AG04450 (cell line): ENCODE measurements at regions not wholly inside any gene's neighbourhood (a gene's known extent, or its start where the extent isn't known, plus 50 kb on each side); places are given as distances from the start of the nearest gene placed in this dataset.

ENCODE experiments used
- CTCF ChIA-PET: fragments of 300-600, 350-600 bp; formaldehyde crosslinking; extraction: SDS; loops from one replicate; lab custom pipeline; 2022; ENCODE audit warnings: antibody characterized with exemption, inconsistent platforms; lab: Charles Lee
- POLR2A ChIA-PET: fragments of 350-600 bp; formaldehyde crosslinking; extraction: SDS; loops from one replicate; lab custom pipeline; 2021; ENCODE audit warnings: antibody characterized with exemption, inconsistent platforms; lab: Yijun Ruan, JAX
- DNase-seq: peaks from one replicate; pipeline ENCODE4 v3.0.0-alpha.2; 2011; ENCODE audit warnings: low read depth, low spot score
- H3K27ac ChIP-seq: one replicate; pipeline ENCODE4 v1.5.1; 2012; ENCODE audit warnings: low read depth, low read length, control low read depth
- H3K27me3 ChIP-seq: one replicate; pipeline ENCODE4 v1.6.0; 2012; ENCODE audit warnings: low read length; ENCODE audit not compliant: control insufficient read depth, insufficient read depth
- H3K4me3 ChIP-seq: 2 replicates; pipeline ENCODE4 v1.5.1; 2011; ENCODE audit warnings: mild to moderate bottlenecking, low read depth, low read length, control low read depth
- H3K9me3 ChIP-seq: 2 replicates; pipeline ENCODE4 v1.5.1; 2012; ENCODE audit warnings: low read length; ENCODE audit not compliant: control insufficient read depth, insufficient read depth
- TF ChIP-seq, protein P1 (sequence below): IDR thresholded peaks from 2 replicates; pipeline ENCODE4 v1.5.1; 2011; ENCODE audit warnings: low read depth, low read length, control low read depth, inconsistent platforms

DNA sequence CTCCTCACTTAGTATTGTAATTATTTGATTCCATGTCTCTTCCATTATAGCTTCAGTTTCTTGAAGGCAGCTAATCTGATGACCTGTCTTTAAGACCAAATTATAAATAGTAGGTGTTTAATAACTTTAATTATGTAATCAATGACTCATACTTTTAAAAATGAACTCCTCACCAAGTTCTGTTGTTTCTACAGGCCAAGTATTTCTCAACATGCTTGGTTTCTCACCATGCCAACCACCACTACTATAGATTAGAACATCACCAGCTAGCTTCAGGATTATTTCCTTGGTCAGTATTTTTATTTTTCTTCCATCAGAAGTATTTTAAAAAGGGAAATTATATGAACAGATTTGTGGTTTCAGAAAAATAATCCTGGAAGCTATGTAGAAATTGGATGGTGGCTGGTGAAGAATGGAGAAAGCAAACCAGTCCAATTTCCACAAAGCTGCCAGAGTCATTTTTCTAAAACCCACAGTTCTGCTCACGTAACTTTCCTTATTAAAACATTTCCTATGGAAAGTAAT, 237.7 kb upstream of the DACH1 start:
- POLR2A ChIA-PET: no interaction called here
- CTCF ChIA-PET: no interaction called here
- Histone ChIP-seq H3K27ac (no peak overlapping the region), H3K27me3 (no peaks in the 10 kb centered on the region), H3K9me3 (no peaks in the 10 kb centered on the region; the same call in 1 of the 2 replicates), H3K4me3 (no peak overlapping the region)
- no peak for DNase-seq
- TF ChIP-seq, protein P1, sequence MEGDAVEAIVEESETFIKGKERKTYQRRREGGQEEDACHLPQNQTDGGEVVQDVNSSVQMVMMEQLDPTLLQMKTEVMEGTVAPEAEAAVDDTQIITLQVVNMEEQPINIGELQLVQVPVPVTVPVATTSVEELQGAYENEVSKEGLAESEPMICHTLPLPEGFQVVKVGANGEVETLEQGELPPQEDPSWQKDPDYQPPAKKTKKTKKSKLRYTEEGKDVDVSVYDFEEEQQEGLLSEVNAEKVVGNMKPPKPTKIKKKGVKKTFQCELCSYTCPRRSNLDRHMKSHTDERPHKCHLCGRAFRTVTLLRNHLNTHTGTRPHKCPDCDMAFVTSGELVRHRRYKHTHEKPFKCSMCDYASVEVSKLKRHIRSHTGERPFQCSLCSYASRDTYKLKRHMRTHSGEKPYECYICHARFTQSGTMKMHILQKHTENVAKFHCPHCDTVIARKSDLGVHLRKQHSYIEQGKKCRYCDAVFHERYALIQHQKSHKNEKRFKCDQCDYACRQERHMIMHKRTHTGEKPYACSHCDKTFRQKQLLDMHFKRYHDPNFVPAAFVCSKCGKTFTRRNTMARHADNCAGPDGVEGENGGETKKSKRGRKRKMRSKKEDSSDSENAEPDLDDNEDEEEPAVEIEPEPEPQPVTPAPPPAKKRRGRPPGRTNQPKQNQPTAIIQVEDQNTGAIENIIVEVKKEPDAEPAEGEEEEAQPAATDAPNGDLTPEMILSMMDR: no peak

DNA sequence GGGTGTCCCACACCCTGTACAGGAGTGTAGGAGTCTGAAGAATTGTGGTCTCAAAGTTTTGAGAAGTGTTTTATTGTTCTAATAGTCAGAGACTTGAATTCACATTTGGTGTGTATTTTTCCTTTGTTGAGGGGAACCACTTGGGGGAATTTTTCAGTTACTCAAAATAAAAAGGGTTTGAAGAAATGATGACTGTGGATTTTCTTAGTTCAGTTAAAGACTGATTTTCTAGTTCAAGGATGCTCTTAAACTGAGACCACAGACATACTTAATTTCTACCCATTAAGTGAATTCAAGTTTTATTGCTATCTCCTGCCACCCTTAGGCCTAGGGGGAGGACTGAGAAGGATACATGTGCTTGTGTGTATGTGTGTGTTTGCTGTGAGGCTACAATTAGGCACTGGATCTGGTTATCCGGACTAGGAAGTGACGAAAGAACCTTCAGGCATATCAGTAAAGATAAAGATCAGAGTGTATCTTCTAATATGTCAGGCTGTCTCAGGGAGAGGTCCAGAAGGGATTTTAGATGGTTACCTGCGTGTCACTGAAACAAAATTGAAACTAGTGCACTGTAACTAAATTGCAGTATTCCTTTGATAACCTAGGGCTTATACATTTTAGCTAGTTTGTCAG, 234.9 kb upstream of the DACH1 start:
- ChIA-PET CTCF (no interaction called here), POLR2A (no interaction called here)
- Histone ChIP-seq H3K27me3 (no peaks in the 10 kb centered on the region), H3K27ac (no peak overlapping the region), H3K4me3 (no peak overlapping the region), H3K9me3 (no peaks in the 10 kb centered on the region; the same call in 1 of the 2 replicates)
- TF ChIP-seq, protein P1: no peak
- DNase-seq: no peak

DNA sequence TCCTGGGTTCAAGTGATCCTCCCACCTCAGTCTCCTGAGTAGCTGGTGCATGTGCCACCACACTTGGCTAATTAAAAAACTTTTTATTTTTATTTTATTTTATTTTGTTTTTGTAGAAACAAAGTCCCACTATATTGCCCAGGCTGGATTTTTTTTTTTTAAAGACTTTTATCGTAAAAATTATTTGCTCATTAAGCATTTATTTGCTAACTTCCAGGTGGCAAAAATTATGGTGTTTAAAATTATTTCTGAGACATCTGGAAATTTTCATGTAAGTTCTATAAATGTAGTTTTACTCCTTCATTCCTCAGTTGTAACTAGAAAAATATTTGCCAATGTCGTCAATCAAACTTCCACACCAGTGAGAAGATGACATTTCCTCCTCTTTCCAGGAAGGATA, 233.3 kb upstream of the DACH1 start:
- H3K27me3 ChIP-seq: no peaks in the 10 kb centered on the region
- ChIA-PET POLR2A (no interaction called here), CTCF (no interaction called here)
- TF ChIP-seq, protein P1: no peak
- no peaks in the 10 kb centered on the region; the same call in 1 of the 2 replicates for H3K9me3 ChIP-seq
- H3K27ac ChIP-seq: no peak overlapping the region
- no peak for DNase-seq
- no peak overlapping the region for H3K4me3 ChIP-seq

DNA sequence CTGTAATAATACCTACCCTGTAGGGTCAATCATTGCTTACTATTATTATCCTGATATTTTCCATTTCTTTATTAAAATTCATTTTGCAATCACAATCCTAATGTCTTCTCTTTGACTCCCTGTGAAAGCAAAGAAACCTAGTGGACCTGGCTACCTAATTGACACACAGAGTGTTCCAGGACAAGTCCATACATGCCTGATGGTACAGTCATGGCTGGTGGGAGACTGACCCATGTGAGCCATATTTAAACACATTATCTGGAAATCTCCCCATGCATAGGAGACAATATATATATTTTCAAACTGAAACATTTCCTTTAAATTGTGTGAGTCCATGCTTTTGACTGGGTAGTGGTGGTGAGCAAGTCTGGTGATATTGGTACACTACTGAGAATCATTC, 230.6 kb upstream of the DACH1 start:
- no peak for DNase-seq
- H3K27ac ChIP-seq: no peak overlapping the region
- POLR2A ChIA-PET: no interaction called here
- H3K4me3 ChIP-seq: no peak overlapping the region
- H3K9me3 ChIP-seq: no peaks in the 10 kb centered on the region
- CTCF ChIA-PET: no interaction called here
- no peaks in the 10 kb centered on the region for H3K27me3 ChIP-seq
- TF ChIP-seq, protein P1: no peak

DNA sequence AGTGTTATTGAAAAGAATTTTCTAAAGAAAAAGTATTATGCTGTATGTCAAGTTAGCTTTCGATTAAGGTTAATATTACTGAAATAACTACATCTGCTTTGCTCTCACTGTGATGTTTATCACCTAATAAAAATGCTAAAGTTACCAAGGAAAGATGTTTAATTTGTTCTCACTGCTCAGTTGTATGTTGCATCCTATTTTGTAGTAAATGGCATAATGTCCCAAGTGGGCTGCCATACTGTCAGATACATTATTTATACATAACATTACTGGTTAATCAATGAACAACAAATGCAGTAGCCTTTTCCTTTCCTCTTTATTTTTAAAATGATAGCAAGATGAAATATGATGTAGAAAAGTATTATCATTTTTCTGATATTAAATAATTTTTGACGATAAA, 226.3 kb upstream of the DACH1 start:
- no peak for DNase-seq
- Histone ChIP-seq H3K4me3 (no peak overlapping the region), H3K27me3 (no peaks in the 10 kb centered on the region), H3K27ac (no peak overlapping the region), H3K9me3 (no peaks in the 10 kb centered on the region)
- POLR2A ChIA-PET: no interaction called here
- CTCF ChIA-PET: no interaction called here
- TF ChIP-seq, protein P1: no peak
